Activated CD4-positive, CD25-positive, alpha-beta regulatory T cell treated with anti-CD3 and anti-CD28 coated beads, Interleukin-2, amount 50 U/mL, for 24 hours (primary cell): ENCODE measurements at regions not wholly inside any gene's neighbourhood (a gene's known extent, or its start where the extent isn't known, plus 50 kb on each side); places are given as distances from the start of the nearest gene placed in this dataset.

Experiments used
- ATAC-seq, 2 donors: fragments of 150-1000 bp; cut with Tn5 transposase; one replicate each; pipeline ENCODE4 v1.10.0; 2021; ENCODE audit warnings: mild to moderate bottlenecking in 1 of 2, moderate library complexity in 1 of 2

GRCh38 chr3:39751286-39751685, 58.1 kb upstream of the MYRIP start:
- no peak for ATAC-seq

- ATAC-seq, result no peak
These were observed 57.3 kb upstream of the MYRIP start for GRCh38 chr3:39752019-39752637.

- ATAC-seq, result no peak
These were observed 56.7 kb upstream of the MYRIP start for GRCh38 chr3:39752751-39753150.

- no peak for ATAC-seq
These were observed 56.0 kb upstream of the MYRIP start for GRCh38 chr3:39753391-39753790.

- ATAC-seq, result no peak
These were observed 54.9 kb upstream of the MYRIP start for GRCh38 chr3:39754549-39754948.

GRCh38 chr3:39755100-39755499, 54.3 kb upstream of the MYRIP start:
- ATAC-seq, result no peak

GRCh38 chr3:39757307-39757706, 52.1 kb upstream of the MYRIP start:
- ATAC-seq, result no peak
